ENCODE measurements at regions not wholly inside any gene's neighbourhood (a gene's known extent, or its start where the extent isn't known, plus 50 kb on each side); places are given as distances from the start of the nearest gene placed in this dataset.

- H3K4me1 Mint-ChIP-seq, result no peaks in the 10 kb centered on the region
- TF ChIP-seq, protein P1, sequence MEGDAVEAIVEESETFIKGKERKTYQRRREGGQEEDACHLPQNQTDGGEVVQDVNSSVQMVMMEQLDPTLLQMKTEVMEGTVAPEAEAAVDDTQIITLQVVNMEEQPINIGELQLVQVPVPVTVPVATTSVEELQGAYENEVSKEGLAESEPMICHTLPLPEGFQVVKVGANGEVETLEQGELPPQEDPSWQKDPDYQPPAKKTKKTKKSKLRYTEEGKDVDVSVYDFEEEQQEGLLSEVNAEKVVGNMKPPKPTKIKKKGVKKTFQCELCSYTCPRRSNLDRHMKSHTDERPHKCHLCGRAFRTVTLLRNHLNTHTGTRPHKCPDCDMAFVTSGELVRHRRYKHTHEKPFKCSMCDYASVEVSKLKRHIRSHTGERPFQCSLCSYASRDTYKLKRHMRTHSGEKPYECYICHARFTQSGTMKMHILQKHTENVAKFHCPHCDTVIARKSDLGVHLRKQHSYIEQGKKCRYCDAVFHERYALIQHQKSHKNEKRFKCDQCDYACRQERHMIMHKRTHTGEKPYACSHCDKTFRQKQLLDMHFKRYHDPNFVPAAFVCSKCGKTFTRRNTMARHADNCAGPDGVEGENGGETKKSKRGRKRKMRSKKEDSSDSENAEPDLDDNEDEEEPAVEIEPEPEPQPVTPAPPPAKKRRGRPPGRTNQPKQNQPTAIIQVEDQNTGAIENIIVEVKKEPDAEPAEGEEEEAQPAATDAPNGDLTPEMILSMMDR (IDR thresholded peaks at IDR 0.05; ENCODE audit: unreplicated experiment), result no peak
- H3K36me3 Mint-ChIP-seq, result no peaks in the 10 kb centered on the region
- peaks cover 7% of the 10 kb centered on the region for H3K27me3 Mint-ChIP-seq (ENCODE audit: low read depth)
- H3K27ac Mint-ChIP-seq, result no peak overlapping the region
- no peak overlapping the region for H3K4me3 Mint-ChIP-seq
- no peak for DNase-seq (ENCODE audit: low spot score in 2 of 2, unreplicated experiment in 2 of 2)
- H3K9me3 Mint-ChIP-seq, result no peaks in the 10 kb centered on the region
Measured at GRCh38 chr14:30507209-30507608, 51.7 kb upstream of the G2E3 start.
